ENCODE measurements at regions not wholly inside any gene's neighbourhood (a gene's known extent, or its start where the extent isn't known, plus 50 kb on each side); places are given as distances from the start of the nearest gene placed in this dataset.

- TF ChIP-seq, protein P1, sequence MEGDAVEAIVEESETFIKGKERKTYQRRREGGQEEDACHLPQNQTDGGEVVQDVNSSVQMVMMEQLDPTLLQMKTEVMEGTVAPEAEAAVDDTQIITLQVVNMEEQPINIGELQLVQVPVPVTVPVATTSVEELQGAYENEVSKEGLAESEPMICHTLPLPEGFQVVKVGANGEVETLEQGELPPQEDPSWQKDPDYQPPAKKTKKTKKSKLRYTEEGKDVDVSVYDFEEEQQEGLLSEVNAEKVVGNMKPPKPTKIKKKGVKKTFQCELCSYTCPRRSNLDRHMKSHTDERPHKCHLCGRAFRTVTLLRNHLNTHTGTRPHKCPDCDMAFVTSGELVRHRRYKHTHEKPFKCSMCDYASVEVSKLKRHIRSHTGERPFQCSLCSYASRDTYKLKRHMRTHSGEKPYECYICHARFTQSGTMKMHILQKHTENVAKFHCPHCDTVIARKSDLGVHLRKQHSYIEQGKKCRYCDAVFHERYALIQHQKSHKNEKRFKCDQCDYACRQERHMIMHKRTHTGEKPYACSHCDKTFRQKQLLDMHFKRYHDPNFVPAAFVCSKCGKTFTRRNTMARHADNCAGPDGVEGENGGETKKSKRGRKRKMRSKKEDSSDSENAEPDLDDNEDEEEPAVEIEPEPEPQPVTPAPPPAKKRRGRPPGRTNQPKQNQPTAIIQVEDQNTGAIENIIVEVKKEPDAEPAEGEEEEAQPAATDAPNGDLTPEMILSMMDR (conservative IDR thresholded peaks at IDR 0.05; ENCODE audit: low read depth, low read length): no peak
- TF ChIP-seq POLR2A (IDR thresholded peaks at IDR 0.05; ENCODE audit: low read depth, low read length) (no peak), BHLHE40 (IDR thresholded peaks at IDR 0.05; ENCODE audit: low read depth, low read length) (no peak), MAZ (IDR thresholded peaks at IDR 0.05; ENCODE audit: borderline replicate concordance, low read depth, low read length) (no peak), CEBPB (IDR thresholded peaks at IDR 0.05; ENCODE audit: low read depth, low read length) (no peak), FOS (IDR thresholded peaks at IDR 0.05; ENCODE audit: low read depth, low read length) (no peak), ELK1 (IDR thresholded peaks at IDR 0.05; ENCODE audit: borderline replicate concordance, low read depth, low read length) (no peak), RAD21 (IDR thresholded peaks at IDR 0.05; ENCODE audit: low read length) (no peak), SMC3 (IDR thresholded peaks at IDR 0.05; ENCODE audit: low read depth, low read length) (no peak), USF2 (IDR thresholded peaks at IDR 0.05; ENCODE audit: low read depth, low read length) (no peak), RFX5 (IDR thresholded peaks at IDR 0.05; ENCODE audit: low read depth, low read length) (no peak), NFE2L2 (IDR thresholded peaks at IDR 0.05; ENCODE audit: low read depth, low read length) (no peak), RCOR1 (IDR thresholded peaks at IDR 0.05; ENCODE audit: insufficient replicate concordance, low read length) (no peak), CHD1 (IDR thresholded peaks at IDR 0.05; ENCODE audit: low read depth, low read length) (no peak)
These were observed 303.9 kb upstream of the NRG3 start for GRCh38 chr10:81570878-81571794.

All from IMR-90 (cell line).